Peyer's patch (tissue), 4 donors: ENCODE measurements at regions not wholly inside any gene's neighbourhood (a gene's known extent, or its start where the extent isn't known, plus 50 kb on each side); places are given as distances from the start of the nearest gene placed in this dataset.

Source experiments
- DNase-seq, 3 donors: peaks; one replicate each; pipeline ENCODE4 v3.0.0-alpha.2; 2017 to 2019
- H3K27ac ChIP-seq, 4 donors: fragments of 200-600 bp; sonication (generic); one replicate each; pipeline ENCODE4 v1.5.1; 2016 to 2019
- H3K27me3 ChIP-seq, 2 donors: fragments of 200-600 bp; sonication (generic); one replicate each; pipeline ENCODE4 v1.5.1; 2019
- H3K36me3 ChIP-seq, 3 donors: fragments of 200-600 bp; sonication (generic); one replicate each; pipeline ENCODE4 v1.5.1; 2016 to 2019
- H3K4me1 ChIP-seq, 4 donors: fragments of 200-600 bp; sonication (generic); one replicate each; pipeline ENCODE4 v1.5.1; 2016 to 2019
- H3K4me3 ChIP-seq, 4 donors: fragments of 200-600 bp; sonication (generic); 1 replicate in 3 of 4; 2 replicates in 1 of 4; pipeline ENCODE4 v1.5.1; 2016 to 2019; ENCODE audit warnings: mild to moderate bottlenecking in 1 of 4
- H3K9me3 ChIP-seq, 4 donors: fragments of 200-600 bp; sonication (generic); one replicate each; pipeline ENCODE4 v1.5.1; 2016 to 2019; ENCODE audit warnings: mild to moderate bottlenecking in 1 of 4
- POLR2A ChIP-seq, 2 donors: fragments of 450-650 bp; IDR thresholded peaks; one replicate each; pipeline ENCODE4 v1.5.1; 2017; ENCODE audit warnings: antibody characterized with exemption in 2 of 2, mild to moderate bottlenecking in 2 of 2, moderate library complexity in 2 of 2
- TF ChIP-seq, protein P1 (sequence below), 6 experiments: fragments of 450-650 bp in 4 of 6; fragments of 200-600 bp in 2 of 6; sonication (generic) in 1 of 6; IDR thresholded peaks; one replicate each; pipeline ENCODE4 v1.5.1; 2017 to 2019; ENCODE audit warnings: antibody characterized with exemption in 6 of 6, mild to moderate bottlenecking in 3 of 6, moderate library complexity in 1 of 6

DNA sequence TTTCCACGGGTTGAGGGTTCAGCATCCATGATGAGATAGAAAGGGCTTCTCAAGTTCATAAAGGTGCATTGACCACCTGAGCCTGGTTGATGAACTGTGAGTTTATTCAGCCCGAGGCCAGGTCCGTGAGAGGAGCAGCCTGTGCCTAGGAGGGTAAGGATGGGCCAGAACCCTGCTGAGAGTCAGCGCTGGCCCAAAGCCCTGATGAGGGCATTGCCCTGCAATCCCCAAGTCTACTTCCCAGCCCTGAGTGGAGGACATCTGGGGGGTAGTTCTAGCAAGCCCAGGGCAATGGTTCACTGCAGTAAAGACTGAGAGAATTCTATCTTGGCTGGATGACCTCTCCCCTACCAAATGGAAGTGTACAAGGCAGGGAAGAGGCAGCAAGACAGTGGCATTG lies 123.3 kb upstream of the NXT1 start:
- DNase-seq: no peak
- TF ChIP-seq, protein P1, sequence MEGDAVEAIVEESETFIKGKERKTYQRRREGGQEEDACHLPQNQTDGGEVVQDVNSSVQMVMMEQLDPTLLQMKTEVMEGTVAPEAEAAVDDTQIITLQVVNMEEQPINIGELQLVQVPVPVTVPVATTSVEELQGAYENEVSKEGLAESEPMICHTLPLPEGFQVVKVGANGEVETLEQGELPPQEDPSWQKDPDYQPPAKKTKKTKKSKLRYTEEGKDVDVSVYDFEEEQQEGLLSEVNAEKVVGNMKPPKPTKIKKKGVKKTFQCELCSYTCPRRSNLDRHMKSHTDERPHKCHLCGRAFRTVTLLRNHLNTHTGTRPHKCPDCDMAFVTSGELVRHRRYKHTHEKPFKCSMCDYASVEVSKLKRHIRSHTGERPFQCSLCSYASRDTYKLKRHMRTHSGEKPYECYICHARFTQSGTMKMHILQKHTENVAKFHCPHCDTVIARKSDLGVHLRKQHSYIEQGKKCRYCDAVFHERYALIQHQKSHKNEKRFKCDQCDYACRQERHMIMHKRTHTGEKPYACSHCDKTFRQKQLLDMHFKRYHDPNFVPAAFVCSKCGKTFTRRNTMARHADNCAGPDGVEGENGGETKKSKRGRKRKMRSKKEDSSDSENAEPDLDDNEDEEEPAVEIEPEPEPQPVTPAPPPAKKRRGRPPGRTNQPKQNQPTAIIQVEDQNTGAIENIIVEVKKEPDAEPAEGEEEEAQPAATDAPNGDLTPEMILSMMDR (IDR thresholded peaks at IDR 0.05): no peak
- TF ChIP-seq POLR2A (IDR thresholded peaks at IDR 0.05): no peak
- peak overlapping the region in 2 of 4 donors; percentile 5 to 12 for H3K27ac ChIP-seq
- H3K9me3 ChIP-seq: no peaks in the 10 kb centered on the region
- H3K4me3 ChIP-seq: no peak overlapping the region
- no peaks in the 10 kb centered on the region for H3K36me3 ChIP-seq
- H3K27me3 ChIP-seq: no peaks in the 10 kb centered on the region
- H3K4me1 ChIP-seq: no peaks in the 10 kb centered on the region

DNA sequence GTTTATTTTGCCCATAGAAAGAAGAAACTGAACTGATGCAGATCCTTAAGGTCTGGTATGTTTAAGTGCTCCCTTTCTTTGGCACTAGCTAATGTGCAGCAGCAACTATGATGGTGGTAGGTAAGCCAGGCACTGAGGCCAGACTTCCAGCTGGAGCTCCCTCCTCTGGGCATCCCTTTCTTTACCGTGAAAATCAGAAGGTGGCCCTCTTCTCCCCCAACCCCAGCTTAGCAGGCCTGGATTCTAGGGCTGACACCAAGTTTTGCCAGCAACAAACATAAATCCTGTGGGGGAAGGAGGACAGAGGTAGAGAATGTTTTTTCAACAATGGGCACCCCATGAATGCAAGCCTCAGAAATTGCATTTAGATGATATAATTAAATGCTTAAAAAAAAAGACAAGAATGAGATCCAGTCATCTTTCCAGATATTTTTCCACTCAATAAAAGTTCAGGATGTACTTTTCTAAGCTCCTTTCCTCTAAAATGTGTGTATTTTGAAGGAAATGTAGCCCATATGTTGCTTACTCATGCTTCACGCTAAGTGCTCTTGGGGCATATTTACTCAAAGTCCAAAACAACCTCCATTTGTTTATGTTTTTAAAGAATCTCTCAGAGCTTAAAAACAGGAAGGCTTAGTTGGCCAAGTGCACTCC lies 123.9 kb upstream of the NXT1 start:
- Histone ChIP-seq H3K9me3 (no peaks in the 10 kb centered on the region), H3K4me3 (no peak overlapping the region), H3K27ac (peak overlapping the region in 3 of 4 donors; percentile 14 to 68 (median 53)), H3K27me3 (no peaks in the 10 kb centered on the region), H3K36me3 (no peaks in the 10 kb centered on the region), H3K4me1 (no peaks in the 10 kb centered on the region)
- no peak for TF ChIP-seq POLR2A (IDR thresholded peaks at IDR 0.05)
- TF ChIP-seq, protein P1 (IDR thresholded peaks at IDR 0.05): no peak
- DNase-seq: no peak

DNA sequence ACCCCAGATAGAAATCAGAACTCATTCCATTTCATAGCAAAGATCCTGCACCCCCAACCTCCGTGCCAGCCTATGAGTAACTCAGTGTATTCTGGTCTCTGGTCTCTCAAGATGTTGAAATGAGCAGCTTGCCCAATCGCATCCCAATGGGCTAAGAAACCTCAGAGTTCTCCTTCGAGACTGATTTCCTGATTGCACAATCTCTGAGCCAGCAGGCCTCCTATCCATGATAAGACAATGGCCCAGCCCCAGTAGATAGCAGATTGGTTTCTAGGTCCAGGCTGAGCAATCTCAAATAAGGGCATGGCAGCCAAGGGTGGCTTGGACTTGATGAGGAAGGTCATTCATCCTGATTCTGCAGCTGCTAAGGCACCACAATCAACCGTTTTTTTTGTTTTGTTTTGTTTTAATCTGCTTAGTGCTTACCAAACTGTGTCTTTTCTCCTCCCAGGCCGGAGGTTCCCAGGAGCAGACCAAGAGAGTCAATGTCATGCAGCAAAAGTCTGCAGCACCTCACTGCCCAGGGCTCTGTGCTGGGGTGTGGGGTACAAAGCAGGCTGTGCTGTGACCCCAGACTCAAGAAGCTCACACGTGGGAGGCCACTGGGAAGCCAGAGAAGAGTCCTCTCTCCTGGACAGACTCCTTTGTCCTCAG lies 125.1 kb upstream of the NXT1 start:
- no peaks in the 10 kb centered on the region for H3K27me3 ChIP-seq
- peak in 1 of 3 donors; percentile 74 for DNase-seq
- H3K36me3 ChIP-seq: no peaks in the 10 kb centered on the region
- H3K4me3 ChIP-seq: no peak overlapping the region
- TF ChIP-seq, protein P1 (IDR thresholded peaks at IDR 0.05): no peak
- TF ChIP-seq POLR2A (IDR thresholded peaks at IDR 0.05): no peak
- no peaks in the 10 kb centered on the region for H3K9me3 ChIP-seq
- peak overlapping the region in 1 of 4 donors; percentile 68 for H3K27ac ChIP-seq
- no peaks in the 10 kb centered on the region for H3K4me1 ChIP-seq

DNA sequence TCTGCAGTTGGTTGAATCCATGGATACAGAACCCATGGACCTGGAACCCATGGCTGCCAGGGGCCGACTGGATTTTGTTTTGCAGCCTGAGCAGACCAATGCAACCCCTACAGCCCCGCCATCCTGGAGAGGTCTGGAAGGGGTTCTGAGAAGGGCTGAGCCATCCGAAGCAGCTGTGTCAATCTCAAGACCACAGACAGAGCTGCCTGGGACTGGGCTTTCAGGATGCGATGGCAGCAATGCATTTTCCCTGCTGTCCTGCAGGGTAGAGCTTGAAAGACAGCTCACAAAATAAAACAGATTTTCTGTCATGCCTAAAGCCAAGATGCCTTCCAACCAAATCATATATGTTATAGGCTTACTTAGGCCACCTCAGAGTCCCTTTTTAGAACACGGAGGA lies 125.8 kb upstream of the NXT1 start:
- TF ChIP-seq, protein P1 (IDR thresholded peaks at IDR 0.05): no peak
- TF ChIP-seq POLR2A (IDR thresholded peaks at IDR 0.05): no peak
- H3K36me3 ChIP-seq: no peaks in the 10 kb centered on the region
- H3K4me3 ChIP-seq: no peak overlapping the region
- no peak for DNase-seq
- H3K27ac ChIP-seq: peak overlapping the region in 1 of 4 donors; percentile 8
- H3K27me3 ChIP-seq: no peaks in the 10 kb centered on the region
- H3K9me3 ChIP-seq: no peaks in the 10 kb centered on the region
- no peaks in the 10 kb centered on the region for H3K4me1 ChIP-seq

DNA sequence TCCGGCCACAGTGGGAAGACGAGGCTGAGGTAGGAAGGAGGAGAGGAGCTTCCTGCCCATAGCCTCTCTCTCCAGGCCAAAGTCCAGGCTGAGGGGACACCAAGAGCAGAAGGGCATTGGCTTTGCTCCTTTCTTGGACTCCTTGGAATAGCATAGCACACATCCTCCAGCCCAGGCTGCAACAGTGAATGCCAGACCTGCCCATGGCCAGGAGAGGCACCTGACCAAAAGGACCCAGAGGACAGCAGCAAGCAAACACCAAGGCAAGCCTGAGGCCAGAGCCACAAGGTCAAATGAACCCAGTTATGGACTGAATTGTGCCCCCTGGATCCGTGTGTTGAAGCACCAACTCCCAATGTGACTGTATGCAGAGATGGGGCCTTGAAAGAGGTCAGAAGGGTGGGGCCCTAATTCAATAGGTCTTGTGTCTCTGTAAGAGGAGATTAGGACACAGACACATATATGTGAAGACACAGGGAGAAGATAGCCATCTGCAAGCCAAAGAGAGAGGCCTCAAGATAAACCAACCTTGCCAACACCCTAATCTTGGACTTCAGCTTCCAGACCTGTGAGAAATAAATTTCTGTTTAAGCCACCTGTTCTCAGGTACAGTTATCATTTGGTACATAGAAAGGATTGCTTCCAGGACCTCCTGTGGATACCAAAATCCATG lies 126.5 kb upstream of the NXT1 start:
- TF ChIP-seq POLR2A (IDR thresholded peaks at IDR 0.05): no peak
- TF ChIP-seq, protein P1 (IDR thresholded peaks at IDR 0.05): no peak
- Histone ChIP-seq H3K4me3 (no peak overlapping the region), H3K27ac (no peak overlapping the region), H3K9me3 (no peaks in the 10 kb centered on the region), H3K36me3 (no peaks in the 10 kb centered on the region), H3K4me1 (no peaks in the 10 kb centered on the region), H3K27me3 (no peaks in the 10 kb centered on the region)
- no peak for DNase-seq
